Neural cell (in vitro differentiated cells): ENCODE measurements at regions not wholly inside any gene's neighbourhood (a gene's known extent, or its start where the extent isn't known, plus 50 kb on each side); places are given as distances from the start of the nearest gene placed in this dataset.

Experiments
- H2AFZ ChIP-seq: fragments of 200-600, 300-800 bp; sonication (generic), shearing (Covaris generic); 2 replicates; pipeline ENCODE4 v1.6.0; 2014; ENCODE audit warnings: low read depth, mild to moderate bottlenecking, antibody characterized with exemption, low read length, moderate library complexity
- H3F3A ChIP-seq: fragments of 200-600 bp; shearing (Covaris generic); 2 replicates; pipeline ENCODE4 v1.6.1; 2016; ENCODE audit warnings: mild to moderate bottlenecking, moderate library complexity, mixed read lengths, antibody characterized with exemption, low read length; ENCODE audit not compliant: insufficient read depth, poor library complexity, severe bottlenecking
- H3K27ac ChIP-seq: fragments of 200-600, 300-800 bp; sonication (generic), shearing (Covaris generic); 2 replicates; pipeline ENCODE4 v1.5.1; 2014; ENCODE audit warnings: mild to moderate bottlenecking, low read length, moderate library complexity
- H3K27me3 ChIP-seq: fragments of 300-800, 200-600 bp; sonication (generic), shearing (Covaris generic); 2 replicates; pipeline ENCODE4 v1.6.0; 2014; ENCODE audit warnings: mild to moderate bottlenecking, low read depth, low read length, moderate library complexity; ENCODE audit not compliant: insufficient read depth
- H3K36me3 ChIP-seq: fragments of 300-800, 200-600 bp; sonication (generic), shearing (Covaris generic); 2 replicates; pipeline ENCODE4 v1.5.1; 2014; ENCODE audit warnings: mild to moderate bottlenecking, antibody characterized with exemption, low read length, moderate library complexity; ENCODE audit not compliant: insufficient read depth
- H3K4me2 ChIP-seq: fragments of 300-800, 200-600 bp; sonication (generic), shearing (Covaris generic); 2 replicates; pipeline ENCODE4 v1.6.0; 2014; ENCODE audit warnings: mild to moderate bottlenecking, low read length
- H3K4me3 ChIP-seq: fragments of 300-800, 200-600 bp; sonication (generic), shearing (Covaris generic); 2 replicates; pipeline ENCODE4 v1.5.1; 2014; ENCODE audit warnings: mild to moderate bottlenecking, low read length, moderate library complexity
- H3K79me2 ChIP-seq: fragments of 200-600 bp; shearing (Covaris generic); replicated peaks from 2 replicates; pipeline ENCODE4 v1.6.0; 2014; ENCODE audit warnings: mild to moderate bottlenecking, low read length, moderate library complexity; ENCODE audit not compliant: insufficient read depth
- H3K9ac ChIP-seq: fragments of 300-800, 200-600 bp; sonication (generic), shearing (Covaris generic); 2 replicates; pipeline ENCODE4 v1.6.1; 2016; ENCODE audit warnings: mild to moderate bottlenecking, low read length, mixed read lengths
- H3K9me2 ChIP-seq: fragments of 200-600 bp; shearing (Covaris generic); 2 replicates; pipeline ENCODE4 v1.6.1; 2016; ENCODE audit warnings: mild to moderate bottlenecking, low read length, mixed read lengths; ENCODE audit not compliant: insufficient read depth
- H3K9me3 ChIP-seq: fragments of 200-600, 300-800 bp; sonication (generic), shearing (Covaris generic); 2 replicates; pipeline ENCODE4 v1.6.1; 2016; ENCODE audit warnings: mild to moderate bottlenecking, mixed run types, low read length, moderate library complexity, mixed read lengths
- H4K20me1 ChIP-seq: fragments of 200-600 bp; shearing (Covaris generic); 2 replicates; pipeline ENCODE4 v1.6.1; 2016; ENCODE audit warnings: mild to moderate bottlenecking, mixed run types; ENCODE audit not compliant: insufficient read depth
- EP300 ChIP-seq: fragments of 450-650 bp; conservative IDR thresholded peaks from 2 replicates; pipeline ENCODE4 v1.6.1; 2014; ENCODE audit warnings: antibody characterized with exemption, mild to moderate bottlenecking, moderate library complexity; ENCODE audit not compliant: poor library complexity, severe bottlenecking
- EZH2 ChIP-seq: fragments of 200-600, 300-800 bp; shearing (Covaris generic), sonication (generic); IDR thresholded peaks from 2 replicates; pipeline ENCODE4 v1.6.1; 2014; ENCODE audit warnings: antibody characterized with exemption, low read length, borderline replicate concordance, mild to moderate bottlenecking; ENCODE audit not compliant: insufficient read depth, poor library complexity, severe bottlenecking
- MXI1 ChIP-seq: fragments of 450-650 bp; conservative IDR thresholded peaks from 2 replicates; pipeline ENCODE4 v1.6.1; 2014; ENCODE audit warnings: antibody characterized with exemption, mild to moderate bottlenecking; ENCODE audit not compliant: poor library complexity, severe bottlenecking
- POLR2AphosphoS5 ChIP-seq: IDR thresholded peaks from 2 replicates; pipeline ENCODE4 v1.6.1; 2012
- RAD21 ChIP-seq: fragments of 450-650 bp; conservative IDR thresholded peaks from 2 replicates; pipeline ENCODE4 v1.6.1; 2014; ENCODE audit warnings: antibody characterized with exemption, mild to moderate bottlenecking, moderate library complexity
- SMC3 ChIP-seq: fragments of 450-650 bp; conservative IDR thresholded peaks from 2 replicates; pipeline ENCODE4 v1.6.1; 2014; ENCODE audit warnings: antibody characterized with exemption, mild to moderate bottlenecking, moderate library complexity; ENCODE audit not compliant: poor library complexity
- TAF1 ChIP-seq: IDR thresholded peaks from 2 replicates; pipeline ENCODE4 v1.6.1; 2012; ENCODE audit warnings: low read depth
- TF ChIP-seq, protein P1 (sequence below): IDR thresholded peaks from 2 replicates; pipeline ENCODE4 v1.6.1; 2012; ENCODE audit warnings: borderline replicate concordance
- TF ChIP-seq, protein P2 (sequence below): fragments of 450-650 bp; IDR thresholded peaks from 2 replicates; pipeline ENCODE4 v1.5.1; 2014; ENCODE audit warnings: antibody characterized with exemption, mild to moderate bottlenecking, moderate library complexity; ENCODE audit not compliant: poor library complexity, severe bottlenecking

DNA sequence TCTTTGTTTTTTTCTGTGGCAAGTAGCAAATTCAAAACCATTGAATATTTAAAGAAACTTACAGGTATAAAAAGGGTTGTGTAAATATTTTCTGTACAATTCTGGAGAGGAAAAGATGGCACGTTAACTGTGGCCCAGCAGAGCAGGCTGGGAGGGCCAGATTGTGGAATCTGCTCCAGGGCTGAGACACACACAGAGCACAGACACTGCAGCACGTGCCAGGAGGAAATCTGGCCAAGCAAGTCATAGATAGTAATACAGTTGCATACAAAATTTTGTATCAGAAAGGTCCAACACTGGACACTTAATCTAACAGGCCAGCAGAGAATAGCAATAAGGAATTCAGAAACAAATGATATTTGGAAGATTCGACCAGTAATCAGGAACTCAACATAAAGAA is 763.7 kb downstream of the PDHA2 start:
- TF ChIP-seq, protein P1, sequence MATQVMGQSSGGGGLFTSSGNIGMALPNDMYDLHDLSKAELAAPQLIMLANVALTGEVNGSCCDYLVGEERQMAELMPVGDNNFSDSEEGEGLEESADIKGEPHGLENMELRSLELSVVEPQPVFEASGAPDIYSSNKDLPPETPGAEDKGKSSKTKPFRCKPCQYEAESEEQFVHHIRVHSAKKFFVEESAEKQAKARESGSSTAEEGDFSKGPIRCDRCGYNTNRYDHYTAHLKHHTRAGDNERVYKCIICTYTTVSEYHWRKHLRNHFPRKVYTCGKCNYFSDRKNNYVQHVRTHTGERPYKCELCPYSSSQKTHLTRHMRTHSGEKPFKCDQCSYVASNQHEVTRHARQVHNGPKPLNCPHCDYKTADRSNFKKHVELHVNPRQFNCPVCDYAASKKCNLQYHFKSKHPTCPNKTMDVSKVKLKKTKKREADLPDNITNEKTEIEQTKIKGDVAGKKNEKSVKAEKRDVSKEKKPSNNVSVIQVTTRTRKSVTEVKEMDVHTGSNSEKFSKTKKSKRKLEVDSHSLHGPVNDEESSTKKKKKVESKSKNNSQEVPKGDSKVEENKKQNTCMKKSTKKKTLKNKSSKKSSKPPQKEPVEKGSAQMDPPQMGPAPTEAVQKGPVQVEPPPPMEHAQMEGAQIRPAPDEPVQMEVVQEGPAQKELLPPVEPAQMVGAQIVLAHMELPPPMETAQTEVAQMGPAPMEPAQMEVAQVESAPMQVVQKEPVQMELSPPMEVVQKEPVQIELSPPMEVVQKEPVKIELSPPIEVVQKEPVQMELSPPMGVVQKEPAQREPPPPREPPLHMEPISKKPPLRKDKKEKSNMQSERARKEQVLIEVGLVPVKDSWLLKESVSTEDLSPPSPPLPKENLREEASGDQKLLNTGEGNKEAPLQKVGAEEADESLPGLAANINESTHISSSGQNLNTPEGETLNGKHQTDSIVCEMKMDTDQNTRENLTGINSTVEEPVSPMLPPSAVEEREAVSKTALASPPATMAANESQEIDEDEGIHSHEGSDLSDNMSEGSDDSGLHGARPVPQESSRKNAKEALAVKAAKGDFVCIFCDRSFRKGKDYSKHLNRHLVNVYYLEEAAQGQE: no peak
- no peak for TF ChIP-seq EP300
- no peak for TF ChIP-seq MXI1
- TF ChIP-seq, protein P2, sequence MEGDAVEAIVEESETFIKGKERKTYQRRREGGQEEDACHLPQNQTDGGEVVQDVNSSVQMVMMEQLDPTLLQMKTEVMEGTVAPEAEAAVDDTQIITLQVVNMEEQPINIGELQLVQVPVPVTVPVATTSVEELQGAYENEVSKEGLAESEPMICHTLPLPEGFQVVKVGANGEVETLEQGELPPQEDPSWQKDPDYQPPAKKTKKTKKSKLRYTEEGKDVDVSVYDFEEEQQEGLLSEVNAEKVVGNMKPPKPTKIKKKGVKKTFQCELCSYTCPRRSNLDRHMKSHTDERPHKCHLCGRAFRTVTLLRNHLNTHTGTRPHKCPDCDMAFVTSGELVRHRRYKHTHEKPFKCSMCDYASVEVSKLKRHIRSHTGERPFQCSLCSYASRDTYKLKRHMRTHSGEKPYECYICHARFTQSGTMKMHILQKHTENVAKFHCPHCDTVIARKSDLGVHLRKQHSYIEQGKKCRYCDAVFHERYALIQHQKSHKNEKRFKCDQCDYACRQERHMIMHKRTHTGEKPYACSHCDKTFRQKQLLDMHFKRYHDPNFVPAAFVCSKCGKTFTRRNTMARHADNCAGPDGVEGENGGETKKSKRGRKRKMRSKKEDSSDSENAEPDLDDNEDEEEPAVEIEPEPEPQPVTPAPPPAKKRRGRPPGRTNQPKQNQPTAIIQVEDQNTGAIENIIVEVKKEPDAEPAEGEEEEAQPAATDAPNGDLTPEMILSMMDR: no peak
- no peak for TF ChIP-seq RAD21
- no peak for TF ChIP-seq TAF1
- TF ChIP-seq EZH2: no peak
- TF ChIP-seq SMC3: no peak
- no peak for TF ChIP-seq POLR2AphosphoS5
- Histone ChIP-seq H3K36me3 (no peaks in the 10 kb centered on the region), H4K20me1 (no peaks in the 10 kb centered on the region), H3K4me3 (no peak overlapping the region), H3F3A (no peaks in the 10 kb centered on the region), H2AFZ (no peak overlapping the region), H3K79me2 (no peaks in the 10 kb centered on the region), H3K9me2 (no peaks in the 10 kb centered on the region), H3K9me3 (no peaks in the 10 kb centered on the region), H3K27ac (no peak overlapping the region), H3K4me2 (no peak overlapping the region), H3K27me3 (no peaks in the 10 kb centered on the region), H3K9ac (no peak overlapping the region)

DNA sequence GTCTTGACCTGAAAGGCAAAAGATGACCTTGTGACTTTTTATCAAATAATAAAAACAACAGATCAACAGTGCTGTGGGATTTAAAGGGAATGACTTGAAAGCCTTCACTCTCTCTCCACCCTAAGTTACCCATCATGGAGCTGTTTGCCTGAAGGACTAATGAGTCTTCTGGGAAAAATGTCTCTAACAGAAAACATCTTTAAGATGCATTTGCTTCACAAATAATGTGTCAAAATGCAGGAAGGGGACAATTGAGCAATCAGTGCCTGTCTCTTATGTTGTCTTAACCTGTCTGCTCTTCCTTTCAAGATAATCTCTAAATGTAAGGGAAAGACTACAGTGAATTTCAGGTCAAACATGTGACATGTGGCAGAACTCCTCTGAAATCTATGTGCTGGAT is 766.6 kb downstream of the PDHA2 start:
- TF ChIP-seq POLR2AphosphoS5: peak; percentile 99
- TF ChIP-seq, protein P1: peak; percentile 95
- TF ChIP-seq TAF1: no peak
- TF ChIP-seq EP300: peak; percentile 99
- no peak for TF ChIP-seq EZH2
- no peak for TF ChIP-seq RAD21
- TF ChIP-seq SMC3: no peak
- TF ChIP-seq, protein P2: no peak
- Histone ChIP-seq H3K9ac (no peak overlapping the region), H3K79me2 (no peaks in the 10 kb centered on the region), H3K27me3 (no peaks in the 10 kb centered on the region), H2AFZ (no peak overlapping the region), H3K4me3 (peak overlapping the region; percentile 13), H3F3A (no peaks in the 10 kb centered on the region), H3K36me3 (no peaks in the 10 kb centered on the region), H3K9me3 (no peaks in the 10 kb centered on the region), H4K20me1 (no peaks in the 10 kb centered on the region), H3K4me2 (no peak overlapping the region), H3K9me2 (no peaks in the 10 kb centered on the region), H3K27ac (no peak overlapping the region)
